Activated T-helper 2 cell treated with anti-CD3 and anti-CD28 coated beads, Interferon-gamma antibody, Interleukin-2, Interleukin-4, amounts not matched to agents 10 μg/mL and 5 μg/mL and 100 μg/mL, durations not matched to agents 14 hours and 24 hours and 36 hours (primary cell): ENCODE measurements at regions not wholly inside any gene's neighbourhood (a gene's known extent, or its start where the extent isn't known, plus 50 kb on each side); places are given as distances from the start of the nearest gene placed in this dataset.

Experiments
- DNase-seq: peaks from one replicate; pipeline ENCODE4 v3.0.0; 2021; ENCODE audit warnings: low spot score
- H3K27ac Mint-ChIP-seq: one replicate; pipeline ENCODE4 v1.8.0; 2021; ENCODE audit warnings: mixed read lengths
- H3K27me3 Mint-ChIP-seq: one replicate; pipeline ENCODE4 v1.8.0; 2021; ENCODE audit warnings: low read depth, mixed read lengths
- H3K36me3 Mint-ChIP-seq: one replicate; pipeline ENCODE4 v1.8.0; 2021; ENCODE audit warnings: low read depth, mixed read lengths
- H3K4me1 Mint-ChIP-seq: one replicate; pipeline ENCODE4 v1.8.0; 2021; ENCODE audit warnings: low read depth, mixed read lengths
- H3K4me3 Mint-ChIP-seq: one replicate; pipeline ENCODE4 v1.8.0; 2021; ENCODE audit warnings: low read depth, mild to moderate bottlenecking, moderate library complexity, mixed read lengths
- H3K9me3 Mint-ChIP-seq: one replicate; pipeline ENCODE4 v1.8.0; 2021; ENCODE audit warnings: mixed read lengths
- intact Hi-C: fragments of 100-400 bp; cut with micrococcal nuclease; formaldehyde crosslinking; loops from one replicate; pipeline ENCODE4 v1.15.1; 2023

GRCh38 chr10:28838908-28839307 lies 161.6 kb downstream of the BAMBI start:
- no peaks in the 10 kb centered on the region for H3K36me3 Mint-ChIP-seq
- no peak overlapping the region for H3K4me3 Mint-ChIP-seq
- intact Hi-C loops, result no loop called here
- DNase-seq, result no peak
- H3K27ac Mint-ChIP-seq, result no peak overlapping the region
- H3K9me3 Mint-ChIP-seq, result no peaks in the 10 kb centered on the region
- H3K27me3 Mint-ChIP-seq, result no peaks in the 10 kb centered on the region
- no peaks in the 10 kb centered on the region for H3K4me1 Mint-ChIP-seq

GRCh38 chr10:28839600-28840007 lies 162.3 kb downstream of the BAMBI start:
- Mint-ChIP-seq H3K4me1 (no peaks in the 10 kb centered on the region), H3K36me3 (no peaks in the 10 kb centered on the region), H3K27me3 (no peaks in the 10 kb centered on the region), H3K9me3 (no peaks in the 10 kb centered on the region), H3K27ac (no peak overlapping the region), H3K4me3 (no peak overlapping the region)
- intact Hi-C loops, result no loop called here
- no peak for DNase-seq

DNA sequence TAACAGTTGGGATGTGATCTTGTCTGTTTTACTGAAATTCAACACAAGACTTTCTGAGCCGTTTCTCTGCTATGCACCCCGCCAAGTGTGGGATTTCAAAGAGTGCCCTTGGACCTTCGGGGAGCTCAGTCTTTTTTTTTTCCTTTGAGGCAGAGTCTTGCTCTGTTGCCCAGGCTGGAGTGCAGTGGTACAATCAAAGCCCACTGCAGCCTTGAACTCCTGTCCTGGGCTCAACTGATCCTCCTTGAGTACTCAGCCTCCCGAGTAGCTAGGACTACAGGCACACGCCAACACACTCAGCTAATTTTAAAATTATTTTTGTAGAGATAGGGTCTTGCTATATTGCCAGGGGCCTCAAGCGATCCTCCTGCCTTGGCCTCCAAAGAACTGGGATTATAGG lies 162.9 kb downstream of the BAMBI start:
- intact Hi-C loops, result no loop called here
- H3K4me3 Mint-ChIP-seq, result no peak overlapping the region
- no peak for DNase-seq
- no peaks in the 10 kb centered on the region for H3K4me1 Mint-ChIP-seq
- no peaks in the 10 kb centered on the region for H3K36me3 Mint-ChIP-seq
- no peaks in the 10 kb centered on the region for H3K27me3 Mint-ChIP-seq
- no peaks in the 10 kb centered on the region for H3K9me3 Mint-ChIP-seq
- H3K27ac Mint-ChIP-seq, result no peak overlapping the region

GRCh38 chr10:28840971-28841370 lies 163.7 kb downstream of the BAMBI start:
- no peak for DNase-seq
- Mint-ChIP-seq H3K4me1 (no peaks in the 10 kb centered on the region), H3K36me3 (no peaks in the 10 kb centered on the region), H3K4me3 (no peak overlapping the region), H3K27ac (no peak overlapping the region), H3K9me3 (no peaks in the 10 kb centered on the region), H3K27me3 (no peaks in the 10 kb centered on the region)
- intact Hi-C loops, result no loop called here

- intact Hi-C loops, result no loop called here
- no peaks in the 10 kb centered on the region for H3K9me3 Mint-ChIP-seq
Measured at GRCh38 chr10:28841625-28842024, 164.3 kb downstream of the BAMBI start.

GRCh38 chr10:28842321-28842720 lies 165.0 kb downstream of the BAMBI start:
- H3K36me3 Mint-ChIP-seq, result no peaks in the 10 kb centered on the region
- H3K27ac Mint-ChIP-seq, result no peak overlapping the region
- H3K9me3 Mint-ChIP-seq, result no peaks in the 10 kb centered on the region
- intact Hi-C loops, result no loop called here
- H3K27me3 Mint-ChIP-seq, result no peaks in the 10 kb centered on the region
- DNase-seq, result no peak
- H3K4me1 Mint-ChIP-seq, result no peaks in the 10 kb centered on the region
- H3K4me3 Mint-ChIP-seq, result no peak overlapping the region

More at GRCh38 chr10:28841625-28842024, 164.3 kb downstream of the BAMBI start:
- DNase-seq, result no peak
- Mint-ChIP-seq H3K4me3 (no peak overlapping the region), H3K27ac (no peak overlapping the region), H3K4me1 (no peaks in the 10 kb centered on the region), H3K27me3 (no peaks in the 10 kb centered on the region), H3K36me3 (no peaks in the 10 kb centered on the region)

DNA sequence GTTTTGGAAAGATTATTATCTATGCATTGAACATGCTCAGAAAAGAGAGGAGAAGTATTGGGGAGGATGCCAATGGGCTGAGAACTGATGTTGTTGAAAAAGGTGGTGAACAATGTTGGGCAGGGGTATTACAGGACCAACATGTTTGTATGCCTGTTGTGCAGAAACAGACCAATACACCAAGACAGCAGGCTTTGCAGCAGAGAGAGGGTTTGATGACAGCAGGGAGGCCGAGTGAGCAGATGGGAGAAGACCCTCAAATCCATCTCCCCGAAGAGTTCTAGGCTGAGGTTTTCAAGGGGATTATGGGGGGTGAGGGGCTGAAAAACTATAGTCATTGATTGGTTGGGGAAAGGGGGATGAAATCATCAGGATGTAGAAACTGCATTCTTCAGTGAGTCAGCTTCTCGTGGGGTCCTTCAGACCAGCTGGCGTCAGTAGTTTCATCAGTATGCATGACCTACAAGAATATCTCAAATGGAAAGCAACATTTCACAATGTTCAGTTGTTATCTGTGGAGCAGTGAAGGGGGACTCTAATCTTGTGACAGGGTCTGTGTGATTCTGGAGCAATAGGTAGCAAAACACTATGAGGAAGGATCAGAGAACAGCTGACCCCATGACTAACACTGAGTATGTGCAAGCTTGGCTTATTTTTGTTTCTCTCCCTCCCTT lies 167.8 kb downstream of the BAMBI start:
- no peaks in the 10 kb centered on the region for H3K9me3 Mint-ChIP-seq
- H3K4me1 Mint-ChIP-seq, result no peaks in the 10 kb centered on the region
- intact Hi-C loops, result no loop called here
- H3K27me3 Mint-ChIP-seq, result no peaks in the 10 kb centered on the region
- H3K27ac Mint-ChIP-seq, result no peak overlapping the region
- DNase-seq, result no peak
- no peaks in the 10 kb centered on the region for H3K36me3 Mint-ChIP-seq
- no peak overlapping the region for H3K4me3 Mint-ChIP-seq

DNA sequence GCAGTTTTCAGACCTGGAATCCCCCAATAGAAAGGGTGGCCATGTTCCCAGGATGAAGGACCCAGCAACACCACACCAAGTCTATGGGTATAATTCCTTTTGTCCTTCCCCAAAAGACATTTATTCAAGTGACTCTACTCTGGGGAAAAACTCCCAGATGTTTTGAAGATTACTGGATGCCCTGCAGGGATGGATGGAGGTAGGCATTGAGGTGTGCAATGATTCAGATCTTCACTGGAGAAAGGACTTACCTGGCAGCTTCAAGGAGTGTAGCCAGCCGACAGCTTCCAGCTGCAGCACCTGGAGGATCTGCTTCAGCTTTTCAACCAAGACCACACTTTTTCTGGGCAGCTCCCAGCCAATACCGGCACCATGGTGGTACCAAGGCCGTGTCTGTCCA lies 172.0 kb downstream of the BAMBI start:
- no peak overlapping the region for H3K4me3 Mint-ChIP-seq
- no peaks in the 10 kb centered on the region for H3K4me1 Mint-ChIP-seq
- H3K27ac Mint-ChIP-seq, result no peak overlapping the region
- DNase-seq, result no peak
- H3K27me3 Mint-ChIP-seq, result peaks cover 5% of the 10 kb centered on the region
- intact Hi-C loops, result no loop called here
- H3K9me3 Mint-ChIP-seq, result no peaks in the 10 kb centered on the region
- H3K36me3 Mint-ChIP-seq, result no peaks in the 10 kb centered on the region

- no peaks in the 10 kb centered on the region for H3K4me1 Mint-ChIP-seq
- intact Hi-C loops, result no loop called here
- DNase-seq, result no peak
- no peak overlapping the region for H3K4me3 Mint-ChIP-seq
- no peaks in the 10 kb centered on the region for H3K9me3 Mint-ChIP-seq
- no peak overlapping the region for H3K27ac Mint-ChIP-seq
- H3K27me3 Mint-ChIP-seq, result peaks cover 5% of the 10 kb centered on the region
- H3K36me3 Mint-ChIP-seq, result no peaks in the 10 kb centered on the region
Measured at GRCh38 chr10:28849821-28850220, 172.5 kb downstream of the BAMBI start.

GRCh38 chr10:28850784-28851183 lies 173.5 kb downstream of the BAMBI start:
- no peaks in the 10 kb centered on the region for H3K9me3 Mint-ChIP-seq
- H3K27me3 Mint-ChIP-seq, result peaks cover 5% of the 10 kb centered on the region
- no peaks in the 10 kb centered on the region for H3K4me1 Mint-ChIP-seq
- H3K27ac Mint-ChIP-seq, result no peak overlapping the region
- intact Hi-C loops, result no loop called here
- H3K36me3 Mint-ChIP-seq, result no peaks in the 10 kb centered on the region
- DNase-seq, result no peak
- H3K4me3 Mint-ChIP-seq, result no peak overlapping the region

- Mint-ChIP-seq H3K27ac (no peak overlapping the region), H3K4me1 (no peaks in the 10 kb centered on the region), H3K27me3 (peaks cover 5% of the 10 kb centered on the region), H3K36me3 (no peaks in the 10 kb centered on the region), H3K9me3 (peaks cover 5% of the 10 kb centered on the region), H3K4me3 (no peak overlapping the region)
- intact Hi-C loops, result no loop called here
- DNase-seq, result no peak
Measured at GRCh38 chr10:28853195-28853594, 175.9 kb downstream of the BAMBI start.

DNA sequence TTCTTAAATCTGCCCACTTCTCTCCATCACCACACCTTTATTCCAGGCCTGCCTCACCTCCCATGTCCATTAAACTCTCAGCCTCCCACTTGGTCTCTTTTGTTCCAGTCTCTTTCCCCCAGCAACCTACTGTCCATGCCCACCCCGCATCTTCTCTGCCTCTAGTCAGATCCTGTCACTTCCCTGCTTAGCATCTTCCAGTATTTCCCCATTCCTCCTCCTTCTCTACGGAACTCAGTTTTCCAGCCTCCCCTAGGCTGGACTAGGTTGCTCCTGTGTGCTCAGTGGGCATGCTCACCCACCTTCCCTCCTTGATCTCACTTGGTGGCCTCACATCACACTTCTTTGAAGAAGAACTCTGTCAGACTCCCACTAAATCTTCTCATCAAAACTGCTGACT lies 179.8 kb downstream of the BAMBI start:
- Mint-ChIP-seq H3K9me3 (peaks cover 10% of the 10 kb centered on the region), H3K36me3 (no peaks in the 10 kb centered on the region), H3K27ac (no peak overlapping the region), H3K4me3 (no peak overlapping the region), H3K4me1 (no peaks in the 10 kb centered on the region), H3K27me3 (peaks cover 5% of the 10 kb centered on the region)
- intact Hi-C loops, result no loop called here
- DNase-seq, result no peak

GRCh38 chr10:28858646-28859045 lies 181.3 kb downstream of the BAMBI start:
- Mint-ChIP-seq H3K9me3 (peaks cover 10% of the 10 kb centered on the region), H3K4me1 (no peaks in the 10 kb centered on the region), H3K27me3 (no peaks in the 10 kb centered on the region), H3K4me3 (no peak overlapping the region), H3K27ac (no peak overlapping the region), H3K36me3 (no peaks in the 10 kb centered on the region)
- intact Hi-C loops, result no loop called here
- no peak for DNase-seq

DNA sequence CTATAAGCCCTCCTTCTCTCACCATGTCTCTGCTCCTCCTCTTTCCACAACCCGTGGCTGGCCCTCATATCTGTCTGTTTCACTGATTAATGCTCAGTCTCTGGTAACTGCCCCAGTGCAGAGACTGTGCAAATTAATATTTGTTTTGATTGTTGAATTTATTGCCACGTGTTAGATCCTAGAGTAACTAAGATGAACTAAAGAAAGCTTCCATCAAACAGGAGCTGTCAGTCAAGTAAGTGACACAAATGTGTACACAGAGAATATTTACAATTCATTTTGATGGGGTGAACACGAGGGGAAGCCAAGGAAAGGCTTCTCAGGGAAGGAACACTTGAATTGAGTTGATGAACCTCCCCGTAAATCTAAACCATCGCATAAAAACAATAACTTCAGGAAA lies 182.5 kb downstream of the BAMBI start:
- intact Hi-C loops, result no loop called here
- Mint-ChIP-seq H3K4me1 (no peaks in the 10 kb centered on the region), H3K36me3 (no peaks in the 10 kb centered on the region), H3K27ac (no peak overlapping the region), H3K4me3 (no peak overlapping the region), H3K27me3 (no peaks in the 10 kb centered on the region), H3K9me3 (peaks cover 10% of the 10 kb centered on the region)
- DNase-seq, result no peak
